Karpas-422 (cell line): ENCODE measurements at regions not wholly inside any gene's neighbourhood (a gene's known extent, or its start where the extent isn't known, plus 50 kb on each side); places are given as distances from the start of the nearest gene placed in this dataset.

ENCODE experiments used
- DNase-seq: peaks from one replicate; pipeline ENCODE4 v3.0.0-alpha.2; 2015
- H2AFZ ChIP-seq: fragments of 200-600 bp; sonication (generic); 2 replicates; pipeline ENCODE4 v1.6.1; 2014; ENCODE audit warnings: antibody characterized with exemption, low read length, mixed read lengths
- H3K27ac ChIP-seq: fragments of 200-600 bp; sonication (generic); 2 replicates; pipeline ENCODE4 v1.5.1; 2014; ENCODE audit warnings: mild to moderate bottlenecking, low read length, moderate library complexity
- H3K27me3 ChIP-seq: fragments of 200-600 bp; sonication (generic); 2 replicates; pipeline ENCODE4 v1.6.1; 2014; ENCODE audit warnings: low read length, mixed read lengths
- H3K36me3 ChIP-seq: fragments of 200-600 bp; sonication (generic); 2 replicates; pipeline ENCODE4 v1.6.1; 2014; ENCODE audit warnings: low read length, mixed read lengths; ENCODE audit not compliant: insufficient read depth
- H3K4me1 ChIP-seq: fragments of 200-600 bp; sonication (generic); 2 replicates; pipeline ENCODE4 v1.6.1; 2014; ENCODE audit warnings: mild to moderate bottlenecking, low read length, mixed read lengths
- H3K4me2 ChIP-seq: fragments of 200-600 bp; sonication (generic); 2 replicates; pipeline ENCODE4 v1.6.1; 2014; ENCODE audit warnings: low read length, low read depth, mild to moderate bottlenecking; ENCODE audit not compliant: poor library complexity, severe bottlenecking
- H3K4me3 ChIP-seq: fragments of 200-600 bp; sonication (generic); 2 replicates; pipeline ENCODE4 v1.5.1; 2014; ENCODE audit warnings: mild to moderate bottlenecking, antibody characterized with exemption, low read length, mixed read lengths
- H3K79me2 ChIP-seq: fragments of 200-600 bp; sonication (generic); 2 replicates; pipeline ENCODE4 v1.6.1; 2014; ENCODE audit warnings: mild to moderate bottlenecking, low read length, mixed read lengths
- H3K9ac ChIP-seq: fragments of 200-600 bp; sonication (generic); 2 replicates; pipeline ENCODE4 v1.6.0; 2014; ENCODE audit warnings: low read length
- H3K9me2 ChIP-seq: fragments of 200-600 bp; sonication (generic), shearing (Covaris generic); replicated peaks from 2 replicates; pipeline ENCODE4 v1.6.0; 2014; ENCODE audit warnings: mild to moderate bottlenecking, low read length, moderate library complexity; ENCODE audit not compliant: insufficient read depth
- H3K9me3 ChIP-seq: fragments of 300-700, 200-600 bp; sonication (generic); 2 replicates; pipeline ENCODE4 v1.6.1; 2014; ENCODE audit warnings: low read length, mixed read lengths
- H4K20me1 ChIP-seq: fragments of 200-600 bp; sonication (generic); 2 replicates; pipeline ENCODE4 v1.6.1; 2014; ENCODE audit warnings: mild to moderate bottlenecking, antibody characterized with exemption, low read length, low read depth; ENCODE audit not compliant: insufficient read depth

- no peaks in the 10 kb centered on the region for H4K20me1 ChIP-seq
- H3K9ac ChIP-seq, result no peak overlapping the region
- no peak overlapping the region for H3K4me3 ChIP-seq
- H3K79me2 ChIP-seq, result no peaks in the 10 kb centered on the region
- no peak overlapping the region for H3K27ac ChIP-seq
- H3K27me3 ChIP-seq, result no peaks in the 10 kb centered on the region
- no peak overlapping the region for H3K4me2 ChIP-seq
- DNase-seq, result no peak
- H3K9me2 ChIP-seq, result no peaks in the 10 kb centered on the region
- no peaks in the 10 kb centered on the region for H3K4me1 ChIP-seq
- no peak overlapping the region for H2AFZ ChIP-seq
- no peaks in the 10 kb centered on the region for H3K36me3 ChIP-seq
- H3K9me3 ChIP-seq, result no peaks in the 10 kb centered on the region
Observed at GRCh38 chr12:42663621-42664020, 74.1 kb upstream of the PRICKLE1 start.

- Histone ChIP-seq H3K9ac (no peak overlapping the region), H3K79me2 (no peaks in the 10 kb centered on the region), H3K27me3 (no peaks in the 10 kb centered on the region), H3K27ac (no peak overlapping the region), H3K9me3 (no peaks in the 10 kb centered on the region), H3K36me3 (no peaks in the 10 kb centered on the region), H3K9me2 (no peaks in the 10 kb centered on the region), H4K20me1 (no peaks in the 10 kb centered on the region), H2AFZ (no peak overlapping the region), H3K4me1 (no peaks in the 10 kb centered on the region), H3K4me3 (no peak overlapping the region), H3K4me2 (no peak overlapping the region)
- no peak for DNase-seq
Observed at GRCh38 chr12:42660968-42661937, 71.7 kb upstream of the PRICKLE1 start.

GRCh38 chr12:42660117-42660516 lies 70.6 kb upstream of the PRICKLE1 start:
- Histone ChIP-seq H3K79me2 (no peaks in the 10 kb centered on the region), H3K9ac (no peak overlapping the region), H3K4me2 (no peak overlapping the region)

GRCh38 chr12:42652048-42652447 lies 62.5 kb upstream of the PRICKLE1 start:
- no peak overlapping the region for H3K4me3 ChIP-seq
- no peaks in the 10 kb centered on the region for H3K4me1 ChIP-seq
- H3K9me3 ChIP-seq, result no peaks in the 10 kb centered on the region
- no peak overlapping the region for H3K27ac ChIP-seq
- no peaks in the 10 kb centered on the region for H4K20me1 ChIP-seq
- no peaks in the 10 kb centered on the region for H3K9me2 ChIP-seq
- H3K36me3 ChIP-seq, result no peaks in the 10 kb centered on the region
- H3K79me2 ChIP-seq, result no peaks in the 10 kb centered on the region
- H3K9ac ChIP-seq, result no peak overlapping the region
- H3K4me2 ChIP-seq, result no peak overlapping the region
- no peak for DNase-seq
- no peak overlapping the region for H2AFZ ChIP-seq
- H3K27me3 ChIP-seq, result no peaks in the 10 kb centered on the region

More at GRCh38 chr12:42660117-42660516, 70.6 kb upstream of the PRICKLE1 start:
- Histone ChIP-seq H3K27me3 (no peaks in the 10 kb centered on the region), H4K20me1 (no peaks in the 10 kb centered on the region), H3K27ac (no peak overlapping the region), H3K9me2 (no peaks in the 10 kb centered on the region), H3K4me1 (no peaks in the 10 kb centered on the region), H3K9me3 (no peaks in the 10 kb centered on the region), H2AFZ (no peak overlapping the region), H3K36me3 (no peaks in the 10 kb centered on the region), H3K4me3 (no peak overlapping the region)
- DNase-seq, result no peak

DNA sequence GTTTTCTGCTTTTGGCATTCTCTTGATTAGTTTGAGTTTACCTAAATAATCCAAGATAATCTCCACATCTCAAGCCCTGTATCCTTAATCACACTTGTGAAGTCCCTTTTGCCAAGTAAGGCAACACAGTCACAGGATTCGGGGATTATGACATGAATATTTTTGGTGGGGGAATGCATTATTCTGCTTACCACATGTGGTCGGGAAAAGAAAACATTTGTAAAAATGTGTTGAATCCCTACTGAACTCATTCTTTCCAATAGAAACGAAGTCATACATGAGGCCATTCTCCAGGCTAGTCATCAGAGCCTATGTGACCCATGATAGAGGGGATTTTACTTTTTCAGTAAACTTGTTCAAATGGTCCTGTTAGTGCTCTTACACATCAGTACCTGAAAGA lies 58.5 kb upstream of the PRICKLE1 start:
- no peaks in the 10 kb centered on the region for H3K4me1 ChIP-seq
- H3K4me2 ChIP-seq, result no peak overlapping the region
- no peaks in the 10 kb centered on the region for H3K27me3 ChIP-seq
- no peak overlapping the region for H3K9ac ChIP-seq
- H3K9me3 ChIP-seq, result no peaks in the 10 kb centered on the region
- DNase-seq, result no peak
- no peaks in the 10 kb centered on the region for H3K9me2 ChIP-seq
- no peak overlapping the region for H3K4me3 ChIP-seq
- H2AFZ ChIP-seq, result no peak overlapping the region
- no peak overlapping the region for H3K27ac ChIP-seq
- H3K36me3 ChIP-seq, result no peaks in the 10 kb centered on the region
- H4K20me1 ChIP-seq, result no peaks in the 10 kb centered on the region
- H3K79me2 ChIP-seq, result no peaks in the 10 kb centered on the region

DNA sequence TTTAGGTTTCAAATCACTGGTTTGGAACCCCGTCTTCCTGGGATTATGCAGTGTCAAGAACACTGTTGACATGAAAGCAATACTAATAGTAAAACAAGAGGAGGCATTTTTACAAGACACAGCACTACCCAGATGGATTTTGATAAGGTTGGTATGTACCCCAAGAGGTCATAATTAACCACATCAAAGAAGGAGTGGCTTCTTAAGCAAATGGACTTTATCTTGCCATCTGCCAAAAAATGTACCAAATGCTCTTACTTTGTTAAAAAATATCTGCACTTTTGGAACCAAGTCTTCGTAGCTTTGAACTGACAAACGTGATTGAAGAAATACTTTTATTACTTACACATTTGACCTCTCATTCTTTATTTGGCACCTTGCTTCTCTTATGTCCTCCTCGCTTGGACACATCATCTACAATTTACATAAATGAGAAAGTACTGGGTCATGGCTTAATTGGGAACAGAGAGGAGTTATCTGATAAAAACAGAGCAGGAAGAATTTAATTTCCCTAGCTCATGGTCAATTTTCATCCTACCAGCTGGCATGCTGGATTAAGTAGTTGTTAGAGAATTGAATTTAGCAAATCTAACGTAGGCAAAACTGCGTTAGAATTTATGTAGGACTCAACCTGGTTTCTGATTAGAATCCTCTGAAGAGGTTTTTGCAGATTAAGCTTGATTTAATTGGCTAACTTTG lies 54.5 kb upstream of the PRICKLE1 start:
- no peaks in the 10 kb centered on the region for H3K9me2 ChIP-seq
- no peak overlapping the region for H3K9ac ChIP-seq
- H2AFZ ChIP-seq, result no peak overlapping the region
- no peaks in the 10 kb centered on the region for H3K36me3 ChIP-seq
- no peak for DNase-seq
- no peak overlapping the region for H3K4me3 ChIP-seq
- H3K27me3 ChIP-seq, result no peaks in the 10 kb centered on the region
- H3K4me1 ChIP-seq, result no peaks in the 10 kb centered on the region
- H3K79me2 ChIP-seq, result no peaks in the 10 kb centered on the region
- no peaks in the 10 kb centered on the region for H4K20me1 ChIP-seq
- H3K27ac ChIP-seq, result no peak overlapping the region
- no peaks in the 10 kb centered on the region for H3K9me3 ChIP-seq
- no peak overlapping the region for H3K4me2 ChIP-seq

GRCh38 chr12:42641221-42641885 lies 51.8 kb upstream of the PRICKLE1 start:
- H3K9me2 ChIP-seq, result no peaks in the 10 kb centered on the region
- H3K27me3 ChIP-seq, result no peaks in the 10 kb centered on the region
- H3K79me2 ChIP-seq, result no peaks in the 10 kb centered on the region
- peak; percentile 9 for DNase-seq
- H3K27ac ChIP-seq, result no peak overlapping the region
- no peak overlapping the region for H3K4me3 ChIP-seq
- no peaks in the 10 kb centered on the region for H3K9me3 ChIP-seq
- no peak overlapping the region for H2AFZ ChIP-seq
- H3K9ac ChIP-seq, result no peak overlapping the region
- no peak overlapping the region for H3K4me2 ChIP-seq
- no peaks in the 10 kb centered on the region for H3K36me3 ChIP-seq
- no peaks in the 10 kb centered on the region for H4K20me1 ChIP-seq
- H3K4me1 ChIP-seq, result no peaks in the 10 kb centered on the region

GRCh38 chr12:42640391-42640790 lies 50.8 kb upstream of the PRICKLE1 start:
- no peaks in the 10 kb centered on the region for H3K27me3 ChIP-seq
- no peak overlapping the region for H3K9ac ChIP-seq
- H3K9me3 ChIP-seq, result no peaks in the 10 kb centered on the region
- no peak for DNase-seq
- H3K36me3 ChIP-seq, result no peaks in the 10 kb centered on the region
- H3K4me3 ChIP-seq, result no peak overlapping the region
- no peaks in the 10 kb centered on the region for H3K79me2 ChIP-seq
- no peaks in the 10 kb centered on the region for H4K20me1 ChIP-seq
- no peaks in the 10 kb centered on the region for H3K4me1 ChIP-seq
- H2AFZ ChIP-seq, result no peak overlapping the region
- H3K9me2 ChIP-seq, result no peaks in the 10 kb centered on the region
- H3K27ac ChIP-seq, result no peak overlapping the region
- H3K4me2 ChIP-seq, result no peak overlapping the region
